ENCODE measurements at regions not wholly inside any gene's neighbourhood (a gene's known extent, or its start where the extent isn't known, plus 50 kb on each side); places are given as distances from the start of the nearest gene placed in this dataset.

DNA sequence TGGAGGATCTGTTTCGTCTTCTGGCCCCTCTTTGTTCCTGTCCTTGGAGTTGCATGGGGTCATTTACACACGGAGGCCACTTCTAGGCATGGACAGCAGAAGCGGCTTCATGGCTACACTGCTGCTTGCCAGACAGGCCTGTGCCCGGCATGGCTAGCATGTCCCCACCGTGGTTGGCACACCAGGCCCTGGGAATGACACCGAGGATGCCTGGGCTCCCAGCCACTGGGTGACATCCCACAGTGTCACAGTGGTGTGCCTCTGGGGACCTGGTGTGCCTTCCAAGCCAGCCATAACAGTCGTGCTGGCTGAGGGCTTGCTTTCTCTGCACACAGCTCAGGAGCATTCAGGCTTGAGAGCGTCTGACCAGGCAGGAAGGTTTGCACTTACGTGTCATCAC lies 910.1 kb downstream of the TBC1D22A start:
- H2AFZ ChIP-seq (ENCODE audit: low read depth, low read length, poor library complexity, severe bottlenecking), result no peak overlapping the region
- H3K9ac ChIP-seq (ENCODE audit: low read length), result no peak overlapping the region
- H3K27me3 ChIP-seq (ENCODE audit: insufficient read depth, low read length), result no peaks in the 10 kb centered on the region
- no peak overlapping the region for H3K27ac ChIP-seq (ENCODE audit: low read depth, low read length)
- peaks cover 0 to 5% of the 10 kb centered on the region in 2 experiments; a peak in 2 of 4 replicates for H3K9me3 ChIP-seq (ENCODE audit: control insufficient read depth in 1 of 2, insufficient read depth in 1 of 2, low read depth in 1 of 2, low read length in 2 of 2)
- ATAC-seq, result no peak
- no peak overlapping the region for H3K4me3 ChIP-seq (replicated peaks in 1 of 2; ENCODE audit: low read depth in 1 of 2, low read length in 2 of 2)
- ChIA-PET CTCF (no interaction called here), POLR2A (no interaction called here), RAD21 (ENCODE audit: low non-redundant PET in 1 of 2, low total read pairs in 2 of 2, uncharacterized antibody in 2 of 2, unreplicated experiment in 2 of 2) (no interaction called here)
- no TSS peak for BruUV-seq (replicated peaks)
- intact Hi-C loops (cut with micrococcal nuclease), result no loop called here
- H3K79me2 ChIP-seq (ENCODE audit: insufficient read depth, low read length), result no peaks in the 10 kb centered on the region
- no peaks in the 10 kb centered on the region; a peak in 1 of 4 replicates for H3K36me3 ChIP-seq (ENCODE audit: control insufficient read depth in 1 of 2, insufficient read depth in 2 of 2, low read length in 2 of 2)
- H3K4me1 ChIP-seq (ENCODE audit: control insufficient read depth in 1 of 2, insufficient read depth in 2 of 2, low read length in 2 of 2), result no peaks in the 10 kb centered on the region
- no peak overlapping the region for H3K4me2 ChIP-seq (ENCODE audit: low read length)
- no peaks in the 10 kb centered on the region for H4K20me1 ChIP-seq (ENCODE audit: insufficient read depth)
- TF ChIP-seq POLR2AphosphoS5 (IDR thresholded peaks at IDR 0.05; ENCODE audit: low read depth, low read length), result no peak
- TF ChIP-seq, protein P1, sequence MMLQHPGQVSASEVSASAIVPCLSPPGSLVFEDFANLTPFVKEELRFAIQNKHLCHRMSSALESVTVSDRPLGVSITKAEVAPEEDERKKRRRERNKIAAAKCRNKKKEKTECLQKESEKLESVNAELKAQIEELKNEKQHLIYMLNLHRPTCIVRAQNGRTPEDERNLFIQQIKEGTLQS (IDR thresholded peaks at IDR 0.05), result no peak
- TF ChIP-seq, protein P2, sequence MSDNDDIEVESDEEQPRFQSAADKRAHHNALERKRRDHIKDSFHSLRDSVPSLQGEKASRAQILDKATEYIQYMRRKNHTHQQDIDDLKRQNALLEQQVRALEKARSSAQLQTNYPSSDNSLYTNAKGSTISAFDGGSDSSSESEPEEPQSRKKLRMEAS (IDR thresholded peaks at IDR 0.05), result no peak
- no peak for TF ChIP-seq SP1 (IDR thresholded peaks at IDR 0.05; ENCODE audit: low read depth)
- no peak for TF ChIP-seq RAD21 (IDR thresholded peaks at IDR 0.05; ENCODE audit: low read depth)
- no peak for TF ChIP-seq EZH2phosphoT487 (IDR thresholded peaks at IDR 0.05; ENCODE audit: borderline replicate concordance)
- no peak for TF ChIP-seq JUND (IDR thresholded peaks at IDR 0.05)
- no peak for TF ChIP-seq FOSL1 (IDR thresholded peaks at IDR 0.05; ENCODE audit: low read depth)
- TF ChIP-seq, protein P3, sequence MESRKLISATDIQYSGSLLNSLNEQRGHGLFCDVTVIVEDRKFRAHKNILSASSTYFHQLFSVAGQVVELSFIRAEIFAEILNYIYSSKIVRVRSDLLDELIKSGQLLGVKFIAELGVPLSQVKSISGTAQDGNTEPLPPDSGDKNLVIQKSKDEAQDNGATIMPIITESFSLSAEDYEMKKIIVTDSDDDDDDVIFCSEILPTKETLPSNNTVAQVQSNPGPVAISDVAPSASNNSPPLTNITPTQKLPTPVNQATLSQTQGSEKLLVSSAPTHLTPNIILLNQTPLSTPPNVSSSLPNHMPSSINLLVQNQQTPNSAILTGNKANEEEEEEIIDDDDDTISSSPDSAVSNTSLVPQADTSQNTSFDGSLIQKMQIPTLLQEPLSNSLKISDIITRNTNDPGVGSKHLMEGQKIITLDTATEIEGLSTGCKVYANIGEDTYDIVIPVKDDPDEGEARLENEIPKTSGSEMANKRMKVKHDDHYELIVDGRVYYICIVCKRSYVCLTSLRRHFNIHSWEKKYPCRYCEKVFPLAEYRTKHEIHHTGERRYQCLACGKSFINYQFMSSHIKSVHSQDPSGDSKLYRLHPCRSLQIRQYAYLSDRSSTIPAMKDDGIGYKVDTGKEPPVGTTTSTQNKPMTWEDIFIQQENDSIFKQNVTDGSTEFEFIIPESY (IDR thresholded peaks at IDR 0.05; ENCODE audit: extremely low read depth, insufficient replicate concordance, low read length), result no peak
- no peak for TF ChIP-seq CEBPB (IDR thresholded peaks at IDR 0.05; ENCODE audit: low read depth)
- no peak for TF ChIP-seq YY1 (IDR thresholded peaks at IDR 0.05; ENCODE audit: extremely low read depth, insufficient replicate concordance, low read depth, low read length)
- TF ChIP-seq TCF7L2 (IDR thresholded peaks at IDR 0.05; ENCODE audit: borderline replicate concordance, extremely low read depth, insufficient read depth, insufficient read length), result no peak
- no peak for TF ChIP-seq EGR1 (IDR thresholded peaks at IDR 0.05; ENCODE audit: low read depth)
- TF ChIP-seq, protein P4, sequence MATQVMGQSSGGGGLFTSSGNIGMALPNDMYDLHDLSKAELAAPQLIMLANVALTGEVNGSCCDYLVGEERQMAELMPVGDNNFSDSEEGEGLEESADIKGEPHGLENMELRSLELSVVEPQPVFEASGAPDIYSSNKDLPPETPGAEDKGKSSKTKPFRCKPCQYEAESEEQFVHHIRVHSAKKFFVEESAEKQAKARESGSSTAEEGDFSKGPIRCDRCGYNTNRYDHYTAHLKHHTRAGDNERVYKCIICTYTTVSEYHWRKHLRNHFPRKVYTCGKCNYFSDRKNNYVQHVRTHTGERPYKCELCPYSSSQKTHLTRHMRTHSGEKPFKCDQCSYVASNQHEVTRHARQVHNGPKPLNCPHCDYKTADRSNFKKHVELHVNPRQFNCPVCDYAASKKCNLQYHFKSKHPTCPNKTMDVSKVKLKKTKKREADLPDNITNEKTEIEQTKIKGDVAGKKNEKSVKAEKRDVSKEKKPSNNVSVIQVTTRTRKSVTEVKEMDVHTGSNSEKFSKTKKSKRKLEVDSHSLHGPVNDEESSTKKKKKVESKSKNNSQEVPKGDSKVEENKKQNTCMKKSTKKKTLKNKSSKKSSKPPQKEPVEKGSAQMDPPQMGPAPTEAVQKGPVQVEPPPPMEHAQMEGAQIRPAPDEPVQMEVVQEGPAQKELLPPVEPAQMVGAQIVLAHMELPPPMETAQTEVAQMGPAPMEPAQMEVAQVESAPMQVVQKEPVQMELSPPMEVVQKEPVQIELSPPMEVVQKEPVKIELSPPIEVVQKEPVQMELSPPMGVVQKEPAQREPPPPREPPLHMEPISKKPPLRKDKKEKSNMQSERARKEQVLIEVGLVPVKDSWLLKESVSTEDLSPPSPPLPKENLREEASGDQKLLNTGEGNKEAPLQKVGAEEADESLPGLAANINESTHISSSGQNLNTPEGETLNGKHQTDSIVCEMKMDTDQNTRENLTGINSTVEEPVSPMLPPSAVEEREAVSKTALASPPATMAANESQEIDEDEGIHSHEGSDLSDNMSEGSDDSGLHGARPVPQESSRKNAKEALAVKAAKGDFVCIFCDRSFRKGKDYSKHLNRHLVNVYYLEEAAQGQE (IDR thresholded peaks at IDR 0.05; ENCODE audit: low read depth), result no peak
- TF ChIP-seq, protein P5, sequence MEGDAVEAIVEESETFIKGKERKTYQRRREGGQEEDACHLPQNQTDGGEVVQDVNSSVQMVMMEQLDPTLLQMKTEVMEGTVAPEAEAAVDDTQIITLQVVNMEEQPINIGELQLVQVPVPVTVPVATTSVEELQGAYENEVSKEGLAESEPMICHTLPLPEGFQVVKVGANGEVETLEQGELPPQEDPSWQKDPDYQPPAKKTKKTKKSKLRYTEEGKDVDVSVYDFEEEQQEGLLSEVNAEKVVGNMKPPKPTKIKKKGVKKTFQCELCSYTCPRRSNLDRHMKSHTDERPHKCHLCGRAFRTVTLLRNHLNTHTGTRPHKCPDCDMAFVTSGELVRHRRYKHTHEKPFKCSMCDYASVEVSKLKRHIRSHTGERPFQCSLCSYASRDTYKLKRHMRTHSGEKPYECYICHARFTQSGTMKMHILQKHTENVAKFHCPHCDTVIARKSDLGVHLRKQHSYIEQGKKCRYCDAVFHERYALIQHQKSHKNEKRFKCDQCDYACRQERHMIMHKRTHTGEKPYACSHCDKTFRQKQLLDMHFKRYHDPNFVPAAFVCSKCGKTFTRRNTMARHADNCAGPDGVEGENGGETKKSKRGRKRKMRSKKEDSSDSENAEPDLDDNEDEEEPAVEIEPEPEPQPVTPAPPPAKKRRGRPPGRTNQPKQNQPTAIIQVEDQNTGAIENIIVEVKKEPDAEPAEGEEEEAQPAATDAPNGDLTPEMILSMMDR (IDR thresholded peaks at IDR 0.05 in 2 of 3, conservative IDR thresholded peaks at IDR 0.05 in 1 of 3; ENCODE audit: borderline replicate concordance in 1 of 3, insufficient read depth in 1 of 3, low read depth in 2 of 3, low read length in 2 of 3), result no peak
- no peak for TF ChIP-seq EZH2 (IDR thresholded peaks at IDR 0.05)
- no peak for TF ChIP-seq SRF (IDR thresholded peaks at IDR 0.05; ENCODE audit: low read depth)
- no peak for DNase-seq (ENCODE audit: low read depth, low spot score)
- H3K9me2 ChIP-seq (ENCODE audit: insufficient read depth), result no peaks in the 10 kb centered on the region
